K562 (cell line): ENCODE measurements at regions not wholly inside any gene's neighbourhood (a gene's known extent, or its start where the extent isn't known, plus 50 kb on each side); places are given as distances from the start of the nearest gene placed in this dataset.

Source experiments
- ATAC-seq: fragments of 200-7000 bp; cut with Tn5 transposase; 3 replicates; pipeline ENCODE4 v1.9.1; 2020; ENCODE audit warnings: moderate library complexity
- BruUV-seq: library from RNA; stranded (reverse); fragments of 400-500 nt; replicated peaks from 2 replicates; lab custom pipeline; 2021; lab: Mats Ljungman, UMichigan
- CTCF ChIA-PET: fragments of 300-600 bp; formaldehyde crosslinking; extraction: SDS; loops from one replicate; lab custom pipeline; 2021; ENCODE audit warnings: low intra/inter-chr PET ratio; lab: Yijun Ruan, JAX
- POLR2A ChIA-PET: fragments of 300-600, 350-650 bp; sonication (Branson Sonifier 250); formaldehyde crosslinking; extraction: SDS; loops from one replicate; lab custom pipeline; 2021; ENCODE audit warnings: antibody characterized with exemption, inconsistent platforms; lab: Yijun Ruan, JAX
- DNase-seq, 4 experiments: peaks; one replicate each; pipeline versions ENCODE4 v3.0.0 to v3.0.0-alpha.2; 2011 to 2018; ENCODE audit warnings: low spot score in 3 of 4, mixed read lengths in 3 of 4; ENCODE audit errors: extremely low read depth in 1 of 4
- FAIRE-seq: peaks from 2 replicates; lab custom pipeline; 2011; peaks lifted over from hg19 to GRCh38; lab: Jason Lieb, UNC
- H2AFZ ChIP-seq: 2 replicates; pipeline ENCODE4 v1.6.0; 2011; ENCODE audit warnings: low read depth, low read length, control low read depth, inconsistent platforms
- H3K27ac ChIP-seq: fragments of 200-600 bp; 3 replicates; pipeline ENCODE4 v1.8.0; 2011; ENCODE audit warnings: low read depth, mild to moderate bottlenecking, control low read depth, inconsistent platforms, low read length, moderate library complexity, mixed read lengths; ENCODE audit errors: extremely low read depth
- H3K27me3 ChIP-seq, 2 experiments: fragments of 300-600 bp in 1 of 2; 2 replicates in 1 of 2; 3 replicates in 1 of 2; pipeline versions ENCODE4 v1.6.0 to v1.8.0; 2011; ENCODE audit warnings: inconsistent platforms in 2 of 2, low read length in 2 of 2, mild to moderate bottlenecking in 1 of 2, mixed read lengths in 1 of 2, moderate library complexity in 1 of 2; ENCODE audit not compliant: control insufficient read depth in 2 of 2, insufficient read depth in 2 of 2
- H3K36me3 ChIP-seq: fragments of 300-600 bp; 3 replicates; pipeline ENCODE4 v1.8.0; 2011; ENCODE audit warnings: mild to moderate bottlenecking, low read length, inconsistent platforms; ENCODE audit not compliant: control insufficient read depth, insufficient read depth
- H3K4me1 ChIP-seq, 2 experiments: fragments of 200-600 bp in 1 of 2; replicated peaks in 1 of 2; 2 replicates in 1 of 2; 3 replicates in 1 of 2; pipeline versions ENCODE4 v1.5.1 to v1.8.0; 2011; ENCODE audit warnings: inconsistent platforms in 2 of 2, low read length in 2 of 2, mild to moderate bottlenecking in 1 of 2, mixed read lengths in 1 of 2, moderate library complexity in 1 of 2; ENCODE audit not compliant: control insufficient read depth in 2 of 2, insufficient read depth in 2 of 2
- H3K4me2 ChIP-seq: 2 replicates; pipeline ENCODE4 v1.6.1; 2011; ENCODE audit warnings: low read length, control low read depth, inconsistent platforms, mixed read lengths; ENCODE audit not compliant: insufficient read depth
- H3K4me3 ChIP-seq: fragments of 200-600 bp; sonication (generic), shearing (Covaris generic); 2 replicates; pipeline ENCODE4 v1.5.1; 2016; ENCODE audit warnings: control low read depth, inconsistent platforms
- H3K79me2 ChIP-seq: fragments of 200-600 bp; 3 replicates; pipeline ENCODE4 v1.8.0; 2011; ENCODE audit warnings: low read length, inconsistent platforms; ENCODE audit not compliant: control insufficient read depth, insufficient read depth
- H3K9ac ChIP-seq, 2 experiments: 2 replicates each; pipeline versions ENCODE4 v1.6.0 to v1.6.1; 2011; ENCODE audit warnings: low read depth in 2 of 2, low read length in 2 of 2, control low read depth in 1 of 2, inconsistent platforms in 1 of 2, mild to moderate bottlenecking in 1 of 2, mixed read lengths in 1 of 2; ENCODE audit not compliant: insufficient read depth in 1 of 2
- H3K9me1 ChIP-seq: one replicate; pipeline ENCODE4 v1.6.0; 2011; ENCODE audit warnings: inconsistent platforms, mild to moderate bottlenecking, low read length, moderate library complexity; ENCODE audit not compliant: control insufficient read depth, insufficient read depth
- H3K9me3 ChIP-seq: replicated peaks from 2 replicates; pipeline ENCODE4 v1.5.1; 2011; ENCODE audit warnings: low read depth, low read length, inconsistent platforms; ENCODE audit not compliant: control insufficient read depth, insufficient read depth
- H4K20me1 ChIP-seq: replicated peaks from 2 replicates; pipeline ENCODE4 v1.6.1; 2011; ENCODE audit warnings: low read length, inconsistent platforms, mixed read lengths; ENCODE audit not compliant: control insufficient read depth, insufficient read depth
- C11orf30 ChIP-seq: fragments of 450-650 bp; IDR thresholded peaks from 2 replicates; pipeline ENCODE4 v1.6.1; 2016; ENCODE audit warnings: low read depth, mild to moderate bottlenecking
- ETS1 ChIP-seq: conservative IDR thresholded peaks from 2 replicates; pipeline ENCODE4 v1.6.1; 2011; ENCODE audit warnings: low read depth, mild to moderate bottlenecking, low read length; ENCODE audit not compliant: control insufficient read depth
- GTF2A2 ChIP-seq: IDR thresholded peaks from 2 replicates; pipeline ENCODE4 v1.6.1; 2016; ENCODE audit warnings: mild to moderate bottlenecking, missing genetic modification characterization, missing compliant biosample characterization
- KAT8 ChIP-seq: fragments of 450-650 bp; IDR thresholded peaks from 2 replicates; pipeline ENCODE4 v1.6.1; 2016; ENCODE audit warnings: low read depth, mild to moderate bottlenecking
- MAFG ChIP-seq: fragments of 450-650 bp; conservative IDR thresholded peaks from 2 replicates; pipeline ENCODE4 v1.6.1; 2016; ENCODE audit warnings: missing genetic modification characterization, missing compliant biosample characterization
- MAX ChIP-seq: sonication (generic); formaldehyde crosslinking; IDR thresholded peaks from 2 replicates; pipeline ENCODE4 v1.9.0; 2022; ENCODE audit warnings: mild to moderate bottlenecking, missing genetic modification reagents
- NFE2 ChIP-seq: IDR thresholded peaks from 2 replicates; pipeline ENCODE4 v1.6.1; 2014; ENCODE audit warnings: antibody characterized with exemption, low read depth
- PRMT5 ChIP-seq: sonication (generic); formaldehyde crosslinking; IDR thresholded peaks from 2 replicates; pipeline ENCODE4 v1.5.0; 2020; ENCODE audit warnings: missing genetic modification reagents
- PRPF4 ChIP-seq: fragments of 200-400 bp; formaldehyde crosslinking; IDR thresholded peaks from one replicate; pipeline ENCODE4 v1.6.1; 2017; ENCODE audit warnings: low read length, low read depth, mild to moderate bottlenecking; ENCODE audit not compliant: insufficient read depth, poor library complexity, severe bottlenecking
- SRSF9 ChIP-seq: fragments of 200-400 bp; formaldehyde crosslinking; IDR thresholded peaks from 2 replicates; pipeline ENCODE4 v1.6.1; 2017; ENCODE audit warnings: low read depth, low read length, borderline replicate concordance
- TCF3 ChIP-seq: sonication (generic); formaldehyde crosslinking; IDR thresholded peaks from 2 replicates; pipeline ENCODE4 v1.4.0; 2020; ENCODE audit warnings: mild to moderate bottlenecking, missing genetic modification reagents
- TEAD2 ChIP-seq: fragments of 450-650 bp; IDR thresholded peaks from 2 replicates; pipeline ENCODE4 v1.6.1; 2016; ENCODE audit warnings: missing genetic modification characterization, control low read depth, missing compliant biosample characterization
- ZBTB17 ChIP-seq: fragments of 450-650 bp; formaldehyde crosslinking; IDR thresholded peaks from 2 replicates; pipeline ENCODE4 v1.4.0; 2020; ENCODE audit warnings: mild to moderate bottlenecking
- ZNF280B ChIP-seq: fragments of 250-450 bp; sonication (Bioruptor Pico); IDR thresholded peaks from 2 replicates; pipeline ENCODE4 v1.5.1; 2021; ENCODE audit warnings: mild to moderate bottlenecking
- ZNF316 ChIP-seq: fragments of 450-650 bp; IDR thresholded peaks from 2 replicates; pipeline ENCODE4 v1.6.1; 2016
- ZNF79 ChIP-seq: fragments of 250-450 bp; sonication (Bioruptor Pico); IDR thresholded peaks from 2 replicates; pipeline ENCODE4 v1.4.0; 2020; ENCODE audit warnings: low read depth, mild to moderate bottlenecking, moderate library complexity
- WGBS: fragments of 100-300 bp; shearing (Covaris generic); methylation state at CpG from one replicate; pipeline ENCODE4 v1.1.6; 2016; ENCODE audit warnings: low coverage, mixed read lengths; ENCODE audit not compliant: insufficient coverage; ENCODE audit errors: missing lambda C conversion rate; 5-methylcytosine and 5-hydroxymethylcytosine counted together
- in situ Hi-C: fragments of 300-500 bp; cut with MboI; formaldehyde crosslinking; loops from 4 replicates; pipeline ENCODE4 v1.15.0; 2018; ENCODE audit warnings: inconsistent platforms, mixed read lengths
- intact Hi-C: fragments of 100-400 bp; cut with micrococcal nuclease; formaldehyde crosslinking; loops from 2 replicates; pipeline ENCODE4 v1.14.2; 2022

GRCh38 chr7:10723832-10724231 lies 249.8 kb upstream of the PHF14 start:
- ChIA-PET POLR2A (no interaction called here), CTCF (no interaction called here)
- no TSS peak for BruUV-seq
- Histone ChIP-seq H3K9me1 (no peaks in the 10 kb centered on the region), H3K4me2 (no peak overlapping the region), H3K27me3 (no peaks in the 10 kb centered on the region), H3K4me3 (no peak overlapping the region), H3K79me2 (peaks cover 93% of the 10 kb centered on the region), H3K27ac (peak overlapping the region; percentile 38; the same call in 1 of the 3 replicates), H2AFZ (no peak overlapping the region), H4K20me1 (no peaks in the 10 kb centered on the region), H3K4me1 (no peaks in the 10 kb centered on the region; a peak in 2 of 5 replicates), H3K9me3 (no peaks in the 10 kb centered on the region), H3K9ac (no peak overlapping the region), H3K36me3 (peaks cover 20% of the 10 kb centered on the region)
- peak; percentile 37 for ATAC-seq
- FAIRE-seq: no peak
- in situ Hi-C loops (no loop called here), intact Hi-C loops (no loop called here)
- peak; percentile 59 for TF ChIP-seq ZNF316
- TF ChIP-seq MAFG (tag): peak; percentile 72
- TF ChIP-seq C11orf30: peak; percentile 38; the same call in 1 of the 2 replicates
- peak; percentile 49; the same call in 1 of the 2 replicates for TF ChIP-seq NFE2
- no peak for TF ChIP-seq MAX (CRISPR knock-in tag)
- WGBS: 50% methylated on average over 1 of the region's 1 CpG
- DNase-seq: no peak

GRCh38 chr7:10724449-10724848 lies 249.2 kb upstream of the PHF14 start:
- Histone ChIP-seq H3K27me3 (no peaks in the 10 kb centered on the region), H3K4me3 (no peak overlapping the region), H4K20me1 (no peaks in the 10 kb centered on the region), H3K27ac (no peak overlapping the region), H3K36me3 (peaks cover 21% of the 10 kb centered on the region), H3K4me2 (no peak overlapping the region), H3K9me1 (no peaks in the 10 kb centered on the region), H2AFZ (no peak overlapping the region), H3K79me2 (peaks cover 94% of the 10 kb centered on the region), H3K9ac (no peak overlapping the region), H3K4me1 (no peaks in the 10 kb centered on the region; a peak in 2 of 5 replicates), H3K9me3 (no peaks in the 10 kb centered on the region)
- intact Hi-C loops: no loop called here
- peak; percentile 32; the same call in 2 of the 3 replicates for ATAC-seq
- 58% methylated on average over 1 of the region's 1 CpG for WGBS
- POLR2A ChIA-PET: no interaction called here
- CTCF ChIA-PET: no interaction called here
- FAIRE-seq: no peak
- in situ Hi-C loops: no loop called here
- no TSS peak for BruUV-seq
- DNase-seq: no peak
- TF ChIP-seq PRPF4 (no peak), PRMT5 (CRISPR knock-in tag) (no peak), GTF2A2 (tag) (no peak), SRSF9 (no peak), KAT8 (no peak), ZBTB17 (no peak), ZNF280B (CRISPR knock-in tag) (no peak), TEAD2 (tag) (no peak), ZNF79 (no peak), TCF3 (no peak), ETS1 (no peak)
